ENCODE measurements at regions not wholly inside any gene's neighbourhood (a gene's known extent, or its start where the extent isn't known, plus 50 kb on each side); places are given as distances from the start of the nearest gene placed in this dataset.

- TF ChIP-seq POLR2A (IDR thresholded peaks at IDR 0.05; ENCODE audit: low read depth, low read length) = no peak
- FAIRE-seq (no peak), DNase-seq (ENCODE audit: insufficient read length, low spot score) (no peak)
Measured at GRCh38 chr1:168782559-168783116, 53.6 kb upstream of the DPT start.

DNA sequence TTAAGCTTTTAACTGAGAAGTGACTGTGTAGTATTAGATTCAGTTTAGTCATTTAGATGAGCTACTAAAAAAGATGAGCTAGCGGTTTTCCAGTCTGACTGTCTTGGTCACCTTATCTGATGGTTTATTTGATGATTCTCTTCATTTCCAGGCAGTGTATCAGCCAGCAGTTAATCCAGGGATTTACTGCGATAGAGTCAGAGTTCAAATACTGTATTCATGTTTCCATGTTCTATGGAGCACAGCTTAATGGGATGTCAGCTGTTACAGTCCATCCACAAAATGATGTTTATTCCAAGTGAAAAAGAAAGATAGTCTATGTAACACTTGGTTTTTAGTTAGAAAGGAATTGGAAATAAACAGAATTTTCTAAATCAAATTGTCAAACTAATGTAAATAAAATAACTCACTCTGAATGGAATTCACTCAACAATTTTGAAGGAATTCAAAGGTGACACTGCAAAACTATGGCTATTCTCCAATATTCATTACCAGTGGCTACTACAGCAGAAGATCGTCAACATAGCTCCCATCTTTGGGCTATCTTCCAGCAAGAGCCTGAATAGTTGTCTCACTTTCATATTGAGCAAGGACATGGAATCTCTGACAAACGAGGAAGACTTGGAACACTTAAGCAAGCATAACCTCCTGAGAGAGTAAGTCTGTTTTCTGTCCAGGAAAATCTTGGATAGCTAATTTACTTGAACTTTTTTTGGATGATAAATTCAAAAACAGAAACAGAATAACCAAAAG, 54.6 kb upstream of the DPT start:
- no peak for FAIRE-seq
- DNase-seq (ENCODE audit: insufficient read length, low spot score) = no peak
- no peak for TF ChIP-seq POLR2A (IDR thresholded peaks at IDR 0.05; ENCODE audit: low read depth, low read length)

- TF ChIP-seq POLR2A (IDR thresholded peaks at IDR 0.05; ENCODE audit: low read depth, low read length) = no peak
- FAIRE-seq (no peak), DNase-seq (ENCODE audit: insufficient read length, low spot score) (no peak)
Measured at GRCh38 chr1:168786476-168787330, 57.7 kb upstream of the DPT start.

GRCh38 chr1:168788258-168788657, 59.3 kb upstream of the DPT start:
- FAIRE-seq = no peak
- no peak for DNase-seq (ENCODE audit: insufficient read length, low spot score)
- no peak for TF ChIP-seq POLR2A (IDR thresholded peaks at IDR 0.05; ENCODE audit: low read depth, low read length)

DNA sequence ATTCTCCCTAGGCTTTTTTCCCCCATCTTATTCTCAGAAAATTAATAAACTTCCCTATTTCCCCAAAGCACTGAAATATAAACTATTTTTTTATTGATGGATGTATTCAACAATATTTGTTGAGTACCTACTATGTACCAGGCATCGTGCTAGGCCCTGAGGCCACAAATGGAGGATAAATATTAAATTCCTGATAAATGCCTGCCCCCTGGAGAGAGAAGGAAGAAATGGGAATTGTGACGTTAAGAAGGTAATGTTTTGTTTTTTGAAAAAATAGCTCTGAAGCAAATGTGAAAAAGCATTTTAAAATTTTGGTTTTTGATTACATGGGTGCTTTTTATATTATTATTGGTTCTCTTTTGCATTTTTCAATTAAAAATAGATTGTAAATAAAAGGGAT, 60.5 kb upstream of the DPT start:
- no peak for DNase-seq (ENCODE audit: insufficient read length, low spot score)
- no peak for TF ChIP-seq POLR2A (IDR thresholded peaks at IDR 0.05; ENCODE audit: low read depth, low read length)
- no peak for FAIRE-seq

- TF ChIP-seq POLR2A (IDR thresholded peaks at IDR 0.05; ENCODE audit: low read depth, low read length) = no peak
- FAIRE-seq (no peak), DNase-seq (ENCODE audit: insufficient read length, low spot score) (no peak)
Measured at GRCh38 chr1:168792142-168792541, 63.1 kb upstream of the DPT start.

DNA sequence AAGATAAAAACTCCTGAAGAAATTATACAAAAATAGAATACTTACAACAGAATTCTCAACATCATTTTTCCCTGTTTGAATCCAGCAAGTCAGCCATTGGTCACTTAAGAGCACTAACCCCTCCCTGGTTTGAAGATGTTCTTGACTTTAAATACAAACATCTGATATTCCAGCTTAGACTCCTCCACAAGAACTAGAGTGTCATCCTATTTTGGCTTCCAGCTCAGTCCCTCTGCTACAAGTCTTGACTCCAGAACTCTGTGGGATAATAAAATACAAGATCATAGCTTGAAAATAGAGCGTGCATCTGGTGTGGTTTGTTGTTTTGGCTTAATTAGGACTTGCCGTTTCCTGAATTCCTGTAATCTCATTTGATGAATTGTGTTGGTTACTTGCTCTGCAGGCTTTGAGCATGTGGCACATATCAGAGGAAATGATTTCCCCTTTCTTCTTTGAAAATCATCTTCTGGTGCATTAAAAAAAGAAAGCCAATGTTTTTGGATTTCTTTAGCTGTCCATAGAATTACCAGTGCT, 63.7 kb upstream of the DPT start:
- FAIRE-seq = no peak
- no peak for TF ChIP-seq POLR2A (IDR thresholded peaks at IDR 0.05; ENCODE audit: low read depth, low read length)
- DNase-seq (ENCODE audit: insufficient read length, low spot score) = no peak

DNA sequence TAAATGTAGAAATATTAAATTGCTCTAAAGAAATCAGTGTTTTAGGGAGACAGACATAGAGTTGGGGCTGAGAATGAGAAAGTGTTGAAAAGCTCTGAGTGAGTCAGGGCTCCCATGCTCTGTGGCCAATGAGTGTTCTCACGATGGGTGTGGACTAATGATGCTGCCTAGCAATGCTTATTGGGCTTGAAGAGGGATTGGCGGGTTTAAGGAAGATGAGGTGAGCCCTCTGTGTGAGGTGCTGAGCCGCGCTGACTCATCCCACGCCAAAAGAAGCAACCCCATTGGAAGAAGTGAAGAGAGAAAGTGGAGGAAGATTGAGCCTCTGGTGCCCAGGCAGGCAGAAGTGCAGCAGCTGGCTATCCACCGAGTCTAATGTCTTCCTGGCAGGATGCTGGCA, 65.1 kb upstream of the DPT start:
- FAIRE-seq = no peak
- peak; percentile 1 for DNase-seq (ENCODE audit: insufficient read length, low spot score)
- TF ChIP-seq POLR2A (IDR thresholded peaks at IDR 0.05; ENCODE audit: low read depth, low read length) = no peak

DNA sequence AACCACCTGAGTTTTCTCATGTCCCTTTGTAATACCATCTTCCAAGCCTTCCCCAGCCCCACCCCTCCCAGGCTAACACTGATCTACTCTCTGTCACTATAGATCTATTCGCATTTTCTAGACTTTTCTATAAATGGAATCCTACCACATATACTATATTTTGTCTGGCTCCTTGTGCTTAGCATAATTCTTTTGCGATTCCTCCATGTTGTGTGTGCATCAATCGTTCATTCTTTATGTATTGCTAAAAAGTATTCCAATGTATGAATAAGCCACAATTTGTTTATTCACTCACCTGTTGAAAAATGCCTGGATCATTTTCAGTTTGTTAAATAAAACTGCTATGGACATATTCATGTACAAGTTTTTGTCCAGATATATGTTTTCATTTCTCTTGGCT, 66.7 kb upstream of the DPT start:
- no peak for FAIRE-seq
- no peak for DNase-seq (ENCODE audit: insufficient read length, low spot score)

GRCh38 chr1:168799927-168800605, 71.1 kb upstream of the DPT start:
- DNase-seq (ENCODE audit: insufficient read length, low spot score) (no peak), FAIRE-seq (no peak)
- no peak for TF ChIP-seq POLR2A (IDR thresholded peaks at IDR 0.05; ENCODE audit: low read depth, low read length)

More for the DNA sequence above, 66.7 kb upstream of the DPT start:
- no peak for TF ChIP-seq POLR2A (IDR thresholded peaks at IDR 0.05; ENCODE audit: low read depth, low read length)

DNA sequence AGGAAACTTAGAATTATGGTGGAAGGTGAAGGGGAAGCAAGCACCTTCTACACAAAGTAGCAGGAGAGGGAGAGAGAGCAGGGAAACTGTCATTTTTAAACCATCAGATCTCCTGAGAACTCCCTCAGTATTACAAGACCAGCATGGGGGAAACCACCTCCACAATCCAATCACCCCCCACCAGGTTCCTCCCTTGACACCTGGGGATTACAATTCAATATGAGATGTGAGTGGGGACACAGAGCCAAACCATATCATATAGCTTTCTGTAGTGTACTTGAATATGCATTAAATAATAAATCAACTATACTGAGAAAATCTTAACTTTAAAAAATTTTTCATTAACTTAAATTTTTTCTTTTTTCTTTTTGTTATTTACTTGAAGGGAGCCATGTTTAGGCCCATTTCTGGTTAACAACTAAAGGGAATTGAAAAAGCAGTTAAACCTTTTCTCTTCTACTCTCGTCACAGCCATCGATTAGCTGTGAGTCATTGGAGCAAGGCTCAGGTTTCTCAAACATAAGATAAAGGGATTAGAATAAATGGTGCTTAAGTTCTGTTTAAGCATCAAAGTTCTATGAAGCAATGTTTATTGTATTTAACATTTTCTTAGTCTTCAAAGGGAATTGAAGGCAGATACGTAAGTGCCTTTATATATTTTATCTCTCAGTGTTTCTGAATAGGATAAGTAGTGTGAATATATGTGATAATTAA, 72.2 kb upstream of the DPT start:
- no peak for TF ChIP-seq POLR2A (IDR thresholded peaks at IDR 0.05; ENCODE audit: low read depth, low read length)
- DNase-seq (ENCODE audit: insufficient read length, low spot score) = no peak
- FAIRE-seq = no peak

DNA sequence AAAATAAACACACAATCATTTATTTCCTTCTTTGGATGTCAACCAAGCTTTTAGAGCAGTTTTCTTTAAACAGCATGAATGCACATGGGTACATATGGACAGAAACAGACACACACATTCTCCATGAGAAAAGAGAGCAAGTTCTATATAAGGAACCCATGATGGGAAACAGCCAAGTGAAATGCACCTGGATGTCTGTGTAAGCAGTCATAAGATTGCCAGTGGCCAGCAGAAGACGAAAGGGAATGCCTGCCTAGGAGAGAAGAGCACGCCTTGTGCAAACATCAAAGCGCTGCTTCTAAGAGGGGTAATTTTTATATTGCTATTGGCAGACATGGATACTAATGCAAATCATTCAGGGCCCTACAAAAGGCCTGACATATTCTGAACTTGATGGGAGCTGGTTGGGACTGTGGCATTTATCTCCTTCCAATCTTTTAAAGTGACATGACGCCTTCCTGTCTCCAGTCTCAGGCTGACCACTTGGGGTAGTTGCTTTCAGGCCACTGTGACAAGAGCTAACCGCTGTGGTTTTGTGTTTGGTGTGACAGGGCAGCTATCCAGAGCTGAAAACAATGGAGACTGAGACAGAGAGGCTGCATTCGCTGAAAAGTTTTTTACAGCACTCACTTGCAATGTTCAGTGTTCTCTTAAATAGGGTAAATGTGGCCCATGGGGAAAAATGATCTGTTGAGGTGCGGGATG, 75.0 kb upstream of the DPT start:
- TF ChIP-seq POLR2A (IDR thresholded peaks at IDR 0.05; ENCODE audit: low read depth, low read length) = no peak
- FAIRE-seq (no peak), DNase-seq (ENCODE audit: insufficient read length, low spot score) (no peak)

DNA sequence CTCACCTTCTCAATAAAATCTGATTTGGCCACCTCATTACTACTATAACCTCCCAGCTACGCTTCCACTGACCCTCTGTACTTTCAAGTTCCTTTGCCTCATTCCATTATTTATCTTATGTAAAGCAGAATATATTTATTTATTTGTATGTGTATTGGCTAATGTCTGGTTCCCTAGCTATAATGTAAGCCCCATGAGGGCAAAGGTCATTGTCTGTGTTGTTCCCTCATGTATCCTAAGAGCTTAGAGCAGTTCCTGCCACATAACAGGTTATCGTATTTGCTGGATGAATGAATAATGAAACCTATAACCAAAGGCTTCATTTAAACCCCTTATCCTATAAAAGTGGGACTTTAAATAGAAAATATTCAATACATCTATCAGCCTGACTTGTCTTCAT, 77.9 kb upstream of the DPT start:
- FAIRE-seq = no peak
- DNase-seq (ENCODE audit: insufficient read length, low spot score) = no peak
- TF ChIP-seq POLR2A (IDR thresholded peaks at IDR 0.05; ENCODE audit: low read depth, low read length) = no peak
